ENCODE measurements at regions not wholly inside any gene's neighbourhood (a gene's known extent, or its start where the extent isn't known, plus 50 kb on each side); places are given as distances from the start of the nearest gene placed in this dataset.
"Not testable (repeated sequence)": the region's sequence is repeated elsewhere in the genome, so short reads cannot be mapped to it uniquely, and the experiment has no call there.

DNA sequence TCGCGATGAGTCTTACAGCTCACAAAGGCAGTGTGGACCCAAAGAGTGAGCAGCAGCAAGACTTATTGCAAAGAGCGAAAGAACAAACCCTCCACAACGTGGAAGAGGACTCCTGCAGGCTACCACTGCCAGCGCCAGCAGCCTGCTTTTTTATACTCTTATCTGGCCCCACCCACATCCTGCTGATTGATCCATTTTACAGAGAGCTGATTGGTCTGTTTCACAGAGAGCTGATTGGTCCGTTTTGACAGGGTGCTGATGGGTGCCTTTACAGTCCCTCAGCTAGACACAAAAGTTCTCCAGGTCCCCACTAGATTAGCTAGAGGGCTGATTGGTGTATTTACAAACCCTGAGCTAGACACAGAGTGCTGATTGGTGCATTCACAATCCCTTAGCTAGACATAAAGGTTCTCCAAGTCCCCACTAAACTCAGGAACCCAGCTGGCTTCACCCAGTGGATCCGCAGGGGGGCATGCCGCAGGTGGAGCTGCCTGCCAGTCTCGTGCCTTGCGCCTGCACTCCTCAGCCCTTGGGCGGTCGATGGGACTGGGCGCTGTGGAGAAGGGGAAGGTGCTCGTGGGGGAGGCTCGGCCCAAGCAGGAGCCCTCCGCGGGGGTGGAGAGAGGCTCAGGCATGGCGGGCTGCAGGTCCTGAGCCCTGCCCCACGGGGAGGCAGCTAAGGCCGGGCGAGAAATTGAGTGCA, 75.7 kb downstream of the QDPR start:
- not testable (repeated sequence) for DNase-seq

DNA sequence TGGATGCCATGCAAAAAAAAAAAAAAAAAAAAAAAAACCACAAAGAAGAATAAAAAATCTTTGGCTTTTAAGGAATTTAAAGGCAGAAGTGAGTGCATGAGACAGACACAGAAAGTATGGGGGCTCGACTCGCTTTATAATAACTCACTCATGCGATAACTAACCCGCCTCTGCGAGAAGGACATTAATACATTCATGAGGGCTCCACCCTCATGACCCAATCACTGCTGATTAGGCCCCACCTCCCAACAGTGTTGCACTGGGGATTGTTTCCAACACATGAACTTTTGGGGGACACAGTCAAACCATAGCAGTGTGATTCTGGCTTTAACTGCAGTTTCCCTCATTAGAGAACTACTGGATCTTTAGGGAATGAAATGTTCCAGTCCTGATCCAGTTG, 78.1 kb downstream of the QDPR start:
- DNase-seq = no peak

DNA sequence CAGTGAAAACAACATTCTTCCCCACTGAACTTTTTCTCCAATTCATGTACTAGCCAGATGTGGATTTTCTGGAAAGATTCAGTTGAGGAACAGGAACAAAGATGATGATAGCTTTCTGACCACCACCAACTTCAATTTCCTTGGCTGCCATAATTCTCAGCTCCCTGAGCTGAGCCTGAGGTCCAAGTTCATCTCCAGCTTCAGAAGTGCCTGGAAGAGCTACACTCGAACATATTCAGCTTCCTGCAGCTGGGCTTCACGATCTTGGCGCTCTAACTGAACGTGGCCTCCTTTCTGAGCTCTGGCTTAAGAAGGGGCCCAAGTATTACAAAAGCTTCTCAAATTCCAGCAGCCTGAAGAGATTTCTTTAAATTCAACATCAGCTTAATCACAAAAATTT, 83.9 kb downstream of the QDPR start:
- no peak for DNase-seq

DNA sequence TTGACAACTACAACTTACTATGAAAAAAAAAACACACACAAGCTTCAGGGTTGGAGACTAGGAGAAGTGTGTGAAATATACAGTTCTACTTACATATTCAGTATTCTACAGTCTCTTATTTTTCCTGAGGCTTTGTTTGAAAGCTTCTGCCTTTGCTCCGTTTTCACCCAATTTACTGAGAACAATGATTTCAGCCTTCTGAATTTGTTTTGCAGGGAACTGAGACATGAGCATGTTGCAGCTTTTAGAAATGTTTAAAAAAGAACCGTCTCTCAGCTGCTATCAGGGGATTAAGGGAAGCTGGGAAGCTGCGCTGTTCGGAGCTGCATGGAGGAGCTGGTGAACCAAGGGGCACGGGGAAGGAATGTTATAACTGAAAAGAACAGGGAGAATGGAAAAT, 85.7 kb downstream of the QDPR start:
- no peak for DNase-seq

GRCh38 chr4:17418010-17418409, 93.9 kb downstream of the QDPR start:
- no peak for DNase-seq

- no peak for DNase-seq
Measured at GRCh38 chr4:17414392-17414791, 97.5 kb downstream of the QDPR start.

DNA sequence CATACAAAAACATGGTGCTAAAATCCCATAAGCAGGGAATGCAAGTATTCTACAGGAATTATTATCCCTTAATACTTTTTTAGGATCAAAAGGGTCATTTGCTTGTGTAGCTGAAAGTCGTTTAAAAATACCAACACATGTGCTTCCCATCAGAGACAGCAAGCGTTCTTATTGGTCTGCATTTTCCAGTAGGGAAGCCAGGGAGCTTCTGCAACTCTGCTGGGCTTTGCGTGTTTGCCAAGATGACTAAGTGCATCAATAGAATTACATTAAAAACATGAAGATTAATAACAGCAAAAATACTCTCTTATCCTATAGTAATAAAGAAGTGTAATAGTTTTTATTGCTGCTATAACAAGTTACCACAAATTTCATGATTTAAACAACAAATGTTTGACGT, 111.2 kb downstream of the QDPR start:
- no peak for DNase-seq

- DNase-seq = no peak
Measured at GRCh38 chr4:17398805-17399204, 113.1 kb downstream of the QDPR start.

DNA sequence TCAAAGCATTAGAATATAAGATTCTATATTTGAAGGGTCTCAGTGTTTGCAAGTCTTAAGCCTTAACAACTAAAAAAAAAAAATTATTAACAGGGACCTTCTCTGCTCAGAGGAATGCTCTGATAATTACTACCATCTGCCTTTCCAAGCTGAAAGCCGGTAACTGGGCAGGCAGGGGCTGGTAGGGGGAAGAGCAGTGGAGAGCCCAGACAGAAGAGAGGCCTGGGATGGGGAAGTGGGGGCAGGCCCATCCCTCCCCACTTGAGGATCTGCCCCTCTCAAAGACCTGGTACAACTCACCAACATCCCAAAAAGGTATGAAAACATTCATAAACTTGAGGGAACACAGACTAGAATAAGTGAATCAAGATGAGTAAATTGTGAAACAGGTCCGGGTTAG, 113.9 kb downstream of the QDPR start:
- no peak for DNase-seq

GRCh38 chr4:17397611-17398010, 114.3 kb downstream of the QDPR start:
- DNase-seq = no peak

DNA sequence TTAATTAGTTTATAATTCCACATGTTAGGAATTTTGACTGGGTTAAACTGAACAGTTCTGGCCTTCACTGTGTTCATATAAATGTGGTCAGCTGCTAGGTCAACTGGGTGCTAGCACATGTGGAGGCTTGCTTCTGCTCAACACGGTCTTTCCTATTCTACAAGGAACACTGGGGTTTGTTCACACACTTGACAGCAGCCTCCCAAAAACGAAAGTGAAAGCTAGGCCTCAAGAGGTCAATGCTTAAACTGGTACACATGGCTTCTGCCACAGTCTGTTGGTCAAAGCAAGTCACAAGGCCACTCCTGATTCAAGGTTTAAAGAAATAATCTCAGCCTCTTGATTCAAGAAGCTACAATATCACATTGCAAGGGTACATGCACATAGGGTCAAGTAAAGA, 126.5 kb downstream of the QDPR start:
- no peak for DNase-seq

DNA sequence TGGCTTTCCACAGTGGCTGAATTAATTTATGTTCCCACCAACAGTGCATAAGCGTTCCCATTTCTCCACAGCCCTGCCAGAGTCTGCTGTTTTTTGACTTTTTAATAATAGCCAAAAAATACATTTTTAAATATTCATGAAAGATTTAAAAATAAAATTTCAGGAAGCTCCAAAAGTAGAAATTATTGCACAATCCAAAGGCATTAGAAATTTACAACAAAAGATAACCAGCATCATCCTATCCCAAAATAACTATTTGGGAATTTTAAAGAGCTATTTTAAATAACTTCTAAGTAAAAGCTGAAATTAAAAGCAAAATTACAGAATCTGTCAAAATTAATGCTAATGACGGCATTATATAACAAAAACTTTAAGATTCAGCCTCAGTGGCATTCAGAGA, 131.5 kb downstream of the QDPR start:
- no peak for DNase-seq

GRCh38 chr4:17376205-17376604, 135.7 kb downstream of the QDPR start:
- no peak for DNase-seq

- DNase-seq = no peak
Measured at GRCh38 chr4:17373666-17374065, 138.2 kb downstream of the QDPR start.

DNA sequence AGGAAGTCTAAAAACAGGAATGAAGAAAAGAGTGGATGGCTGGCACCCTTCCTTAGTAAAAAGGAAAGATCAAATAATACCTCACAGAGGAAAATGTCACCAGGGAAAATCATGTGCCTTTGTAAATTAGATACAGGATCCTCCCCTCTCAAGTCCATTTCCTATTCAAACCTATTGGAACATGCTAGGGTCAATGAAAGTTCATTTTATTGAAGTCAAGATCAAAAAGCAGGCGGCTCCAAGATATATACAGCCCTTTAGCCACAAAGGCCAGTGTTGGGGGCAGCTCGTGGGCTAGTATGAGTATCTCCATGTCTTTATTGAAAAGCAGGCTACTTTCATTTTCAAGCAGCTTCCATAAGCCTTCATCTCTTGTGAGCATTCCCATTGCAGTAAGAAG, 141.1 kb downstream of the QDPR start:
- no peak for DNase-seq

GRCh38 chr4:17368408-17368807, 143.5 kb downstream of the QDPR start:
- DNase-seq = no peak

DNA sequence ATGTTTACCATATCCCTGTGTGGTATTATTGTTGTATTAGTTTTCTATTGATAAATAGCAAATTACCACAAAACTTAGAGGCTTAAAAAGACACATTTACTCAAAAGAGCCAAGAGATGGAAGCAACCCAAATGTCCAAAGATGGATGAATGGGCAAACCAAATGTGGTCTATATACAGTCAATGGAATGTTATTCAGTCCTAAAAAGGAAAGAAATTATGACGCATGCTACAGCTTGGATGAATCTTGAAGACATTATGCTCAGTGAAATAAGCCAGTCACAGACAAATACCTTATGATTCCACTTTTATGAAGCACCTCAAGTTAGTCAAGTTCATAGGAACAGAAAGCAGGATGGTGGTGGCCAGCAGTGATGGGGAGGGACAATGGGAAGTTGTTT, 144.7 kb downstream of the QDPR start:
- no peak for DNase-seq

DNA sequence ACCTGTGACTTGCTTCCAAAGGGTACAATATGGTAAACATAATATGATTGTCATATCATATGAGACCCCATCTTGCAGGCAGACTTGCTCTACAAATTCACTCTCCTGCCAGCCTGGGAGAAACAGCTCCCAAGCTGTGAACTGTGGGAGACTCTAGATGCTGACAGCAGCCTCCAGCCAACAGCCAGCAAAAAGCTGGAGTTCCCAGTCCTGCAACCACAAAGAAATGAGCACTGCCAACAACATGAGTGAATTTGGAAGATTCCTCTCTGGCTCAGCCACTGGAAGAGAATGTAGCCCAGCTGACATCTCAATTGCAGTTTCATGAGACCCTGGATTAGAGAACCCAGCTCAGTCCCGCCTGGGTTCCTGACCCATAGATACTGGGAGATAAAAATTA, 145.4 kb downstream of the QDPR start:
- no peak for DNase-seq

DNA sequence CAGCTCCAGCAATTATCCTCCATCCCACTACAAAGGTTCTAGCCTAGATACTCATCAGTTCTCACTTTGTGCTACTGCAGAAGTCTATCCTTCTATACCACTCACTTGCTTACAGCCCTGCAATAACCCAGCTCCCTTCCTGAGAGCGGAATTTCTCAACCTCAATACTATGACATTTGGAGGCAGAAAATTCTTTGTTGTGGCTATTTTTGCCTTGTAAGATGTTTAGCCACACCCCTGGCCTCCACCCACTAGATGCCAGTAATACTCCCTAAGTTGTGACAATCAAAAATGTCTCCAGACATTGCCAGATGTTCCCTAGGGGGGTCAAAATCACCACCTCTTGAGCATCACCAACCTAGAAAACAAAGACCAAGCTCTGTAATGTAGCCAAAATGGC, 149.5 kb downstream of the QDPR start:
- no peak for DNase-seq

DNA sequence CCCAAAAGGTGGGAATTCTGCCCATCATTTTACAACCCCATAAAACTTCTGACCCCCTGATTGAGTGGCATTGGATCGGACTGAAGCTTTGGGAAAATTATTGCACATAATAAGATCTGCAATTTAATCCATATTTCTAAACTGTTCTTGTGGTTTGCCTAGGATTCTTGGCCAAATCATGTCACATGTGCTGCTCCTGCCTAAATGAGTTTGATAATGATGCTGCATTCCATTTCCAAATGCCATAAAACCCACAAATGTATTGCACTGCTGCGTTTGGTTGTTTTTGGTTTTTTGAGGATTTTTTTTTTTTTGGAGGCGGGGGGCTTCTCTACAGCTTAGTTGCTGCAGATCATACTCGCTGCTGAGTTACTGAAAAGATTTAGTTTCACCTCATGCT, 153.6 kb downstream of the QDPR start:
- no peak for DNase-seq

GRCh38 chr4:17356926-17357325, 155.0 kb downstream of the QDPR start:
- no peak for DNase-seq

DNA sequence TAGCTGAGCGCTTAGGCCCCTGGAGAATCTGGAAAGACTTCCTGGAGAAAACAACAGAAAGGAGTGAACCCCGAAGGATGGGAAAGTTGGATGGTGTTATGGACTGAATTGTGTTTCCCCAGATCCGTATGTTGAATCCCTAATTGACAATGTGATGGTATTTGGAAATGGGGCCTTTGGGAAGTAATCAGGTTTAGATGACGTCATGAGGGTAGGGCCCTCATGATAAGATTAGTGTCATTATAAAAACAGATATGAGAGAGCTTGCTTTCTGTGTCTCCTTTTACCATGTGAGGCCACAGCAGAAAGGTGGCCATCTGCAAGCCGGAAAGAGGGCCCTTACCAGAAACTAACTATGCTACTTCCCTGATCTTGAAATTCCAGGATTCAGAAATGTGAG, 159.5 kb downstream of the QDPR start:
- no peak for DNase-seq

GRCh38 chr4:17347445-17347844, 164.4 kb downstream of the QDPR start:
- no peak for DNase-seq

DNA sequence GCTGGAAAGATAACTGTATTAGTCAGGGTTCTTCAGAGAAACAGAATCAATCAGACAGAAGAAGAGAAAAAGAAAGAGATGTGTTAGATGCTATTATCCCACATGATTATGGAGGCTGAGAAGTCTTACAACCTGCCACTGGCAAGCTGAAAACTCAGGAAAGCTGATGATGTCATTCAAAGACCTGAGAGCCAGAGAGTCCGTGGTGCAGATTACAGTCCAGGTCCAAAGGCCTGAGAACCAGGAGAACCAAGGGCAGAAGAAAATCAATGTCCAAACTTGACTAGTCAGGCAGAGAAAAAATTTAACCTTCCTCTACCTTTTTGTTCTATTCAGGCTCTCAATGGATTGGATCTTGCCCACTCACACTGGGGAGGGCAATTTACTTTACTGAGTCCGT, 172.5 kb downstream of the QDPR start:
- DNase-seq = no peak

- no peak for DNase-seq
Measured at GRCh38 chr4:17336986-17337385, 174.9 kb downstream of the QDPR start.

- DNase-seq = no peak
Measured at GRCh38 chr4:17336524-17336961, 175.3 kb downstream of the QDPR start.
